Esophagus (tissue), 2 donors: ENCODE measurements at regions not wholly inside any gene's neighbourhood (a gene's known extent, or its start where the extent isn't known, plus 50 kb on each side); places are given as distances from the start of the nearest gene placed in this dataset.

Experiments
- H3K27ac ChIP-seq, 2 donors: one replicate each; pipeline ENCODE4 v1.5.1; 2013; ENCODE audit warnings: low read depth in 2 of 2, mild to moderate bottlenecking in 2 of 2, inconsistent platforms in 1 of 2, low read length in 1 of 2, moderate library complexity in 1 of 2
- H3K27me3 ChIP-seq, 2 donors: one replicate each; pipeline ENCODE4 v1.6.1; 2013; ENCODE audit warnings: low read length in 2 of 2, control low read depth in 1 of 2, mild to moderate bottlenecking in 1 of 2; ENCODE audit not compliant: insufficient read depth in 2 of 2, control insufficient read depth in 1 of 2
- H3K36me3 ChIP-seq, 2 donors: one replicate each; pipeline ENCODE4 v1.6.1; 2013; ENCODE audit warnings: low read length in 1 of 2; ENCODE audit not compliant: control insufficient read depth in 2 of 2, insufficient read depth in 2 of 2
- H3K4me1 ChIP-seq, 2 donors: one replicate each; pipeline ENCODE4 v1.6.1; 2013; ENCODE audit warnings: low read length in 1 of 2; ENCODE audit not compliant: control insufficient read depth in 2 of 2, insufficient read depth in 2 of 2
- H3K4me3 ChIP-seq, 2 donors: one replicate each; pipeline ENCODE4 v1.5.1; 2013; ENCODE audit warnings: low read length in 2 of 2, mild to moderate bottlenecking in 2 of 2, low read depth in 1 of 2, moderate library complexity in 1 of 2
- H3K9me3 ChIP-seq, 2 donors: one replicate each; pipeline ENCODE4 v1.6.1; 2013; ENCODE audit warnings: mild to moderate bottlenecking in 2 of 2, low read depth in 1 of 2, low read length in 1 of 2, moderate library complexity in 1 of 2; ENCODE audit not compliant: control insufficient read depth in 2 of 2, insufficient read depth in 1 of 2
- WGBS, 2 donors: extraction: QIAGEN DNeasy Blood & Tissue Kit; methylation state at CpG; one replicate each; pipeline ENCODE4 v1.1.7; 2013; 5-methylcytosine and 5-hydroxymethylcytosine counted together
- donor health status: healthy with polysubstance abuse.
- donor health status: Bipolar disorder and iron deficiency.

DNA sequence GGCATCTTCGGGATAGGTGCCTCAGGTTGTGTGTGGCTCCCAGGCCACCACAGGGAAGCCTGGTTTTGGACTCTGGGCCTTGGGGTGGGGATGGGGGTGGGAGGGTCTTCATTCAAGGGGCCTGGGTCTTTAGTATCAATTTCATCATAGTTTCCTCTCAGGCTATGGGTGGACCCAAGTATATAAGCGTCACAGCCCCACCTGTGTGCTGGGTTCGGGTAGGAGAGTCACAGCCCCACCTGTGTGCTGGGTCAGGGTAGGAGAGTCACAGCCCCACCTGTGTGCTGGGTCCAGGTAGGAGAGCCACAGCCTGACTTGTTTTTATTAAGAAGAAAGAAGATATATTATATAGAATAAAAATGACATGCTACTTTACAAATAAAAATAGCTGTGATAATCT is 422.1 kb downstream of the BRD1 start:
- WGBS, 2 donors: 60 to 69% methylated on average over 3 of the region's 3 CpGs
- no peaks in the 10 kb centered on the region for H3K27me3 ChIP-seq
- no peaks in the 10 kb centered on the region for H3K4me1 ChIP-seq

DNA sequence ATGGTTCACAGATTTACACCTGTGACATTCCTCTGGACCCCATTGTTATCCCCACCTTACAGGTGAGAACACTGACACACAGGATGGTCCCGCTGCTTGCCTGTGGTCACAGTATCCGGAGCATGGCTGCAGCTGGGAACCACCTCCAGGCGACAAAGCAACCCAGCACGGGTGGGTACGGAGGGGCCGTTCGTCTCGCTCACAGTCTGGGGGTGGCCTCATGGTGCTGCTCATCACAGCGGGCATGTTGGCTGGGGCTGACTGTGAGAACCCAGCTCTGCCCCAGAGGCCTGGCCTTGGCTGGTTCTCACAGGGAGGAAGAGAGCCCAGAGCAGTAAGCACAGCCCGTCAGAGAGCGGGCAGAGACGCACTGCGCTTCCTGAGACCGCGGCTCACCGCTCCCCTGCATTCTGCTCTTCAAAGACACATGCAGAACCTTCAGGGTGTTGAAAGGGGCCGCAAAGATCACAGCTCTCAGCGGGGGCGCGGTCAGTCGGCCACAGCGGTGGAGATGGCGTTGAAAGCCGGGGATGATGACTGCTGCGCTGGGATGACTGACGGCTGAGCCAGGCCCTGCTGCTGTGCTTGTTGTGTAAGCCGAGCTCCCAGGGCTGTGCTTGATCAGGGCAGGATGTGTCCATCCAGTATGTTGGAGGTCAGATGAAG is 423.0 kb downstream of the BRD1 start:
- Histone ChIP-seq H3K4me3 (no peak overlapping the region), H3K9me3 (peaks cover 0 to 4% of the 10 kb centered on the region in 2 donors), H3K27me3 (no peaks in the 10 kb centered on the region), H3K36me3 (no peaks in the 10 kb centered on the region), H3K27ac (no peak overlapping the region), H3K4me1 (no peaks in the 10 kb centered on the region)
- WGBS, 2 donors: 71% methylated on average over 27 of the region's 27 CpGs

More for the DNA sequence above, 422.1 kb downstream of the BRD1 start:
- H3K4me3 ChIP-seq: no peak overlapping the region
- no peak overlapping the region for H3K27ac ChIP-seq
- no peaks in the 10 kb centered on the region for H3K36me3 ChIP-seq
- peaks cover 0 to 7% of the 10 kb centered on the region in 2 donors for H3K9me3 ChIP-seq

DNA sequence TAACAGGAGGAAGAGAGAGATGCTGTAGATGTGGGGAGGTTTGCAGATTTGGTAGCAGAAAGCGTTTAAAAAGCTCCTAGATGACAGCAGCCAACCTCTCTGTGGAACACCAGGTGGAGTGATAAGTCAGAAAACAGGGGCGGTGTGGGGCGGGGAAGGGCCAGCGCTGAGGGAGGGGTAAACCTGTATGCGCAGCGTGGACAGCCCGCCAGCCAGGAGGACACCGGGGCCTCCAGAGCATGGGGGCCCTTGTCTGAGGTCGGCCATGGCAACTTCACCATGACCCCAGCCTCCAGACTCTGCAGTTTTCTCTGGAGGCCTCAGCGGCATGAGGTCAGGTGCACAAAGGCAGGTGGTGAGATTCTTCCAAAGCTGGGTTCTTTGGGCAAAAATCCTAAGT is 423.7 kb downstream of the BRD1 start:
- H3K4me3 ChIP-seq: no peak overlapping the region
- H3K36me3 ChIP-seq: no peaks in the 10 kb centered on the region
- no peak overlapping the region for H3K27ac ChIP-seq
- WGBS, 2 donors: 78 to 85% methylated on average over 10 of the region's 10 CpGs
- no peaks in the 10 kb centered on the region for H3K4me1 ChIP-seq
- H3K27me3 ChIP-seq: no peaks in the 10 kb centered on the region
- H3K9me3 ChIP-seq: peaks cover 0 to 7% of the 10 kb centered on the region in 2 donors

DNA sequence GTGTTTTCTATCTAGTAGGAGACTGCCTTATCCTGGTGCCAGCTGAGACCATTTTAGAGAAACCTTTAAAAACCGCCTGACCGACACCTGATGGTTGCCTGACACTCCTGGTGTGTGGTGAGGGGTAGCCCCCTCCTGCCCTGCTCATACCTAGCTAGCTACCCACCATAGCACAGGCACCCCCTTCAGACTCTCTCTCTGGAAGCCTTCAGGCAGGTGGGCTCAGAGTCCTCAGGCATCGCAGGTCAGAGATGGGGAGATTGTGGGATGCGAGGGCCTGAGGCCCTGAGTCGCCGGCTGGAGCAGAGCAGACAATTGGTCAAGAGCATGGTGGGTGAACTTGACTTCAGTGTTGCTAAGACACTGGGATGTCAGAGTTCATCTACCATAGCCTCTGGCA is 424.6 kb downstream of the BRD1 start:
- Histone ChIP-seq H3K4me3 (no peak overlapping the region), H3K36me3 (no peaks in the 10 kb centered on the region), H3K27ac (no peak overlapping the region), H3K27me3 (no peaks in the 10 kb centered on the region), H3K9me3 (peaks cover 0 to 7% of the 10 kb centered on the region in 2 donors), H3K4me1 (no peaks in the 10 kb centered on the region)
- whole genome bisulfite sequencing, 2 donors: 91 to 95% methylated on average over 6 of the region's 6 CpGs

DNA sequence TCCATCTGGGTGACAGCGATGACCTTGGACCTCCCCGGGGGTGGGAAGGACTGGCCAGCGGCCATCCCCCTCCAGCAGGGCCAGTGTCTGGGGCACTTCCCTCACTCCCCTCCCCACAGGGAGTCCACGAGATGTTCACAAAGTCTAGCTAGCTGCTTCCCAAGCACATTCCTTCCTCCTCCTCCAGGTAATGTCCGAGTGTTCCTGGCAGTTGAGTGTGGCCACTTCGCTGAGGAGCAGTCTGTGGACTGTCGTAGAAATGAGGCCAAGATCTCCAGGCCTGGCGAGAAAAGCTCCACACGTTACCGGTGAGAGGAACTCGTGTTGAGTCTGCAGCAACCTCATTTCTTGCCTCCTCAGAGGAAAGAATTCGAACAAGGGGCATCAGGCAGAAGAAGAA is 425.5 kb downstream of the BRD1 start:
- WGBS, 2 donors: 65 to 73% methylated on average over 12 of the region's 12 CpGs
- Histone ChIP-seq H3K9me3 (peaks cover 0 to 7% of the 10 kb centered on the region in 2 donors), H3K27me3 (no peaks in the 10 kb centered on the region), H3K4me3 (no peak overlapping the region), H3K27ac (no peak overlapping the region), H3K36me3 (no peaks in the 10 kb centered on the region), H3K4me1 (no peaks in the 10 kb centered on the region)

DNA sequence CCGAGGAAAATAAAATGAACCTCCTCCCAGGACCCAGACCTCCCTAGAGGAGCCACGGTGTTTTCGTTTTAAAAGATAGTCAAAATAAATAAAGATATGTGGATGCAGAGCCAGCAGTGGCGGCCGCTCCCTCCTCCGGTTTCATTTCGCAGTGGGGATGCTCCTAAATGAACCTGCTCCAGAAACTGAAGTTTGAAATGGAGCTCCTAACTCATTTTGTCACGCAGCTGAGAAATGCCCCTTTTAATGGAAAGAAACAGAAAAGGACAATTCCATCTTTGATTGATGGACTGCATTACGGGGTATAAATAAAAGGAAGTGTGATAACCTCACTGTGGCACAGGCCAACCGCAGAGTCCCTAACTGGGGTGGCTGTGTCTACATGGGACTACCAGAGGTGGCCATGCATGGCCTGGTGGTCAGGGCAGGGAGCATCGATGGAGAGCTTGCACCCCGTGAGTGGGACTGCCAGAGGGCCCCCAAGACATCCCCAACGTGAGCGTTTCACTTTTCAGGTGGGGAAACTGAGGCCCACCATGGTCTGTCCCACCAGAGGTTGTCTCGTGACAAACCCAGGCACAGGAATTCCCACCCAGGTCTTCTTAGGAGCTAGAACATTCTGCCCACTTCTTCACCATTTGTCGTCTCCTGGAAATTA is 426.6 kb downstream of the BRD1 start:
- WGBS, 2 donors: 72 to 74% methylated on average over 16 of the region's 16 CpGs
- no peak overlapping the region for H3K27ac ChIP-seq
- H3K4me3 ChIP-seq: no peak overlapping the region
- no peaks in the 10 kb centered on the region for H3K36me3 ChIP-seq
- no peaks in the 10 kb centered on the region for H3K4me1 ChIP-seq
- H3K27me3 ChIP-seq: no peaks in the 10 kb centered on the region
- peaks cover 0 to 7% of the 10 kb centered on the region in 2 donors for H3K9me3 ChIP-seq

DNA sequence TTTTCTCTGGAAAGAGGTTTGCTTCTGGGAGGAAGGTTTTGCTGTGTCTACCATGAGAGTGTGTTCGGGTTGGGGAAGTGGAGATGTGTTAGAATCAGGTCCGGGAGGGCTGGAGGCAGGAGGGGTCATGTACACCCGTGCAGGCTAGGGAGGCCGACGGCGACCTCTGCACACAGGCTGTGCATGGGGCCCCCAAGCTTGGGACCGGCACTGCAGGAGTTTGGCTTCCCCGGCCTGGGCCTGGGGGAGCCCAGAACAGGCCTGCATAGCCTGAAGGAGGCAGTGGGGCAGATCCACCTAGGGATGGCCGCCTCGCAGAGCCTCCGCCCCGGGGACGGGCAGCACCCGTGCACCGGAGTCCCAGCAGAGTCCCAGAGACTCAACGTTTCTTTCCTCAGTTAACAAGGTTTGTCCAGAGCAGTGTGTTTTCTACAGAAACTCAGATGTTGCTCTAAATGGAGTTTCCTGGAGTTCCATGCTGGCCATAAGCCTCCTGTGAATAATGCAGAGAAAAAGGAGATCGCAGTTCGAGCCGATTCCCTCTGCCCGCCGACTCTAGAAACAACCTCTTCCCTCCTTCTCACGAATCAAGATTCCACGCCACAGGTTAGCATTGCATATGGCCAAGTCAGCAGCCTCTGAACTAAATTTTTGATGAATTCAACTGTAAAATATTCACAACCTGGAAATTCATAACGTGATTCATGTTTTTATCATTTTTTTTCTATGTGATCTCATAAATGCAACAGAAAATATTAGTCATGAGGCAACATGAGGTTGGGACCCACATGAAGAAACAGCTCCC is 427.3 kb downstream of the BRD1 start:
- no peak overlapping the region for H3K4me3 ChIP-seq

DNA sequence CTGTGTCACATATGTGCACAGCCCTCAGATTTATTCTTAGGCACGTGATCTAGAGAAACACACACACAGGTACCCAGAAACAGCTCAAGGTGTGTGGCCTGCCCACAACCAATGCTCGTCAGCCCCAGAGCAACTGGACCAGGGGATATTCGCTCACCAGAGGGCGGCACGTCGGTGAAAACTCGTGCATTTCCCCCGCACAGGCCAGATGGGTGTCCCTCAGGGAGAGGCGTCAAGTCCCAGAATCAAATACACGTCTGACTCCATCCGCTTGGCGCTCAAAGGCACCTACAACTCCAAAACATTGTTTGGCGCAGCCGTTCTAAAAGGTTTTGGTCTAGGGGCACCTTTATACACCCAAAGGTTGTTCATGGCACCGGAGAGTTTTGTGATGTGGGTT is 429.0 kb downstream of the BRD1 start:
- H3K9me3 ChIP-seq: peaks cover 0 to 8% of the 10 kb centered on the region in 2 donors
- WGBS, 2 donors: 75 to 78% methylated on average over 15 of the region's 15 CpGs
- no peak overlapping the region for H3K4me3 ChIP-seq
- H3K36me3 ChIP-seq: no peaks in the 10 kb centered on the region
- H3K27ac ChIP-seq: no peak overlapping the region
- H3K4me1 ChIP-seq: no peaks in the 10 kb centered on the region
- no peaks in the 10 kb centered on the region for H3K27me3 ChIP-seq

More for the DNA sequence above, 427.3 kb downstream of the BRD1 start:
- WGBS, 2 donors: 83 to 84% methylated on average over 24 of the region's 24 CpGs
- H3K27ac ChIP-seq: no peak overlapping the region
- no peaks in the 10 kb centered on the region for H3K36me3 ChIP-seq
- H3K9me3 ChIP-seq: peaks cover 0 to 7% of the 10 kb centered on the region in 2 donors
- no peaks in the 10 kb centered on the region for H3K4me1 ChIP-seq
- H3K27me3 ChIP-seq: no peaks in the 10 kb centered on the region

DNA sequence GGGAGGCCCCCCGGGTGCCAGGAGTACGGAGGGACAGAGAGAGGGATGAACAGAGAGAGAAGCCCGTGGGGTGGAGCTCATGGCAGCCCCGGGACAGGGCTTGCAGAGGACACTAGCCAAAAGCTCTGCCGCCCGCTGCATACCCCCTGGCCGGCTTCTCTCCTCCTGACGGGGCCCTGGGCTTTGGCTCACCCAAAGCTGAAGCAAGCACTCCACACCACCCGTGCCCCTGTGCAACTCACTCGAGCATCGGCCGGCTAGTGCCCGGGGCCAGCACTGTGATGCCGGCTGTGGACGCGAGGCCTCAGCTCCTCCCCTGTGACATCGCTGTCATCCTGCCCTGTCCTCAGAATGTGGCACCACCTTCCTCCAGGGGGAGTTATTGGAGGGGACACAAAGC is 429.6 kb downstream of the BRD1 start:
- Histone ChIP-seq H3K36me3 (no peaks in the 10 kb centered on the region), H3K4me3 (no peak overlapping the region), H3K27ac (no peak overlapping the region), H3K9me3 (peaks cover 0 to 9% of the 10 kb centered on the region in 2 donors), H3K4me1 (no peaks in the 10 kb centered on the region), H3K27me3 (no peaks in the 10 kb centered on the region)
- WGBS, 2 donors: 80 to 88% methylated on average over 17 of the region's 17 CpGs
